SU-DHL-6 (cell line): ENCODE measurements at regions not wholly inside any gene's neighbourhood (a gene's known extent, or its start where the extent isn't known, plus 50 kb on each side); places are given as distances from the start of the nearest gene placed in this dataset.

ENCODE experiments used
- CTCF ChIP-seq: fragments of 200-600 bp; sonication (generic); IDR thresholded peaks from one replicate; pipeline ENCODE4 v1.5.1; 2017; ENCODE audit warnings: antibody characterized with exemption, mild to moderate bottlenecking, low read length, moderate library complexity; ENCODE audit not compliant: insufficient read depth, poor library complexity, severe bottlenecking
- EZH2phosphoT487 ChIP-seq: fragments of 200-600 bp; sonication (generic), shearing (Covaris generic); conservative IDR thresholded peaks from 2 replicates; pipeline ENCODE4 v1.6.1; 2018; ENCODE audit warnings: mild to moderate bottlenecking, antibody characterized with exemption, low read length, moderate library complexity, mixed read lengths

- no peak for TF ChIP-seq CTCF
- TF ChIP-seq EZH2phosphoT487, result no peak
Observed at GRCh38 chr5:19247302-19247701, 740.7 kb downstream of the CDH18 start.
